Panc1 (cell line): ENCODE measurements at regions not wholly inside any gene's neighbourhood (a gene's known extent, or its start where the extent isn't known, plus 50 kb on each side); places are given as distances from the start of the nearest gene placed in this dataset.

ENCODE experiments used
- CTCF ChIP-seq: fragments of 450-650 bp; IDR thresholded peaks from 2 replicates; pipeline ENCODE4 v1.5.1; 2017; ENCODE audit warnings: mild to moderate bottlenecking
- SIN3A ChIP-seq: IDR thresholded peaks from 2 replicates; pipeline ENCODE4 v1.6.1; 2012; ENCODE audit warnings: low read depth, mild to moderate bottlenecking, low read length, moderate library complexity, borderline replicate concordance; ENCODE audit not compliant: insufficient read depth
- TCF7L2 ChIP-seq: IDR thresholded peaks from 2 replicates; pipeline ENCODE4 v1.6.1; 2011; ENCODE audit warnings: mild to moderate bottlenecking, low read depth, low read length, inconsistent platforms

GRCh38 chr3:144375088-144375487 is 403.5 kb downstream of the DIPK2A start:
- TF ChIP-seq CTCF, result no peak
- TF ChIP-seq TCF7L2, result no peak
- TF ChIP-seq SIN3A, result no peak
